A549 (cell line): ENCODE measurements at regions not wholly inside any gene's neighbourhood (a gene's known extent, or its start where the extent isn't known, plus 50 kb on each side); places are given as distances from the start of the nearest gene placed in this dataset.

Source experiments
- ATAC-seq, 2 experiments: fragments of 200-7000 bp in 1 of 2; fragments of >200 bp in 1 of 2; cut with Nextera tagmentation in 1 of 2; cut with Tn5 transposase in 1 of 2; 3 replicates each; pipeline versions ENCODE4 v1.8.0 to v1.9.1; 2018 to 2020; ENCODE audit warnings: mild to moderate bottlenecking in 1 of 2, moderate library complexity in 1 of 2
- CTCF ChIA-PET: fragments of 300-600 bp; sonication (Branson Sonifier 250); formaldehyde crosslinking; extraction: SDS; loops from one replicate; lab custom pipeline; 2021; ENCODE audit warnings: antibody characterized with exemption, inconsistent platforms; lab: Yijun Ruan, JAX
- POLR2A ChIA-PET: fragments of 350-600 bp; formaldehyde crosslinking; extraction: SDS; loops from one replicate; lab custom pipeline; 2021; ENCODE audit warnings: antibody characterized with exemption, inconsistent platforms; lab: Yijun Ruan, JAX
- DNase-seq, 2 experiments: peaks; one replicate each; pipeline versions ENCODE4 v3.0.0 to v3.0.0-alpha.2; 2011 to 2016; ENCODE audit warnings: low read depth in 1 of 2, low spot score in 1 of 2
- FAIRE-seq: peaks from 2 replicates; lab custom pipeline; 2011; peaks lifted over from hg19 to GRCh38; lab: Jason Lieb, UNC
- H3K27ac ChIP-seq, 2 experiments: fragments of >200 bp; sonication (Bioruptor Twin); formaldehyde crosslinking; 3 replicates each; pipeline ENCODE4 v1.5.1; 2016 to 2017
- H3K4me1 ChIP-seq: fragments of >200 bp; sonication (Bioruptor Twin); formaldehyde crosslinking; 3 replicates; pipeline ENCODE4 v1.6.1; 2016
- H3K4me2 ChIP-seq: fragments of >200 bp; sonication (Bioruptor Twin); formaldehyde crosslinking; 3 replicates; pipeline ENCODE4 v1.6.1; 2016
- H3K4me3 ChIP-seq: fragments of >200 bp; sonication (Bioruptor Twin); formaldehyde crosslinking; 3 replicates; pipeline ENCODE4 v1.5.1; 2016
- H3K9me3 ChIP-seq: fragments of >200 bp; sonication (Bioruptor Twin); formaldehyde crosslinking; 3 replicates; pipeline ENCODE4 v1.6.1; 2016
- CBX2 ChIP-seq: fragments of 200-600 bp; sonication (generic); IDR thresholded peaks from 2 replicates; pipeline ENCODE4 v1.6.1; 2016; ENCODE audit warnings: low read depth, mild to moderate bottlenecking, borderline replicate concordance
- CBX8 ChIP-seq: fragments of 200-600 bp; sonication (generic); IDR thresholded peaks from 2 replicates; pipeline ENCODE4 v1.6.1; 2016
- FOXS1 ChIP-seq: fragments of 250-450 bp; sonication (Bioruptor Pico); IDR thresholded peaks from 2 replicates; pipeline ENCODE4 v1.5.0; 2020; ENCODE audit warnings: mild to moderate bottlenecking, moderate library complexity
- HOXA7 ChIP-seq: fragments of 250-450 bp; sonication (Bioruptor Pico); IDR thresholded peaks from 2 replicates; pipeline ENCODE4 v1.5.0; 2020; ENCODE audit warnings: mild to moderate bottlenecking, moderate library complexity
- HOXB13 ChIP-seq: fragments of 250-450 bp; sonication (Bioruptor Pico); IDR thresholded peaks from 2 replicates; pipeline ENCODE4 v1.5.0; 2020; ENCODE audit warnings: low read depth, mild to moderate bottlenecking, moderate library complexity
- KDM1A ChIP-seq: fragments of 200-600 bp; sonication (generic); IDR thresholded peaks from 2 replicates; pipeline ENCODE4 v1.6.1; 2016; ENCODE audit warnings: low read depth, mild to moderate bottlenecking
- MAZ ChIP-seq: fragments of 150-350 bp; IDR thresholded peaks from 2 replicates; pipeline ENCODE4 v1.6.1; 2014; ENCODE audit warnings: antibody characterized with exemption, low read depth, low read length, borderline replicate concordance
- NPAS2 ChIP-seq: fragments of 250-450 bp; sonication (Bioruptor Pico); IDR thresholded peaks from 2 replicates; pipeline ENCODE4 v1.8.0; 2022; ENCODE audit warnings: mild to moderate bottlenecking, moderate library complexity, borderline replicate concordance
- PHF8 ChIP-seq: fragments of 200-600 bp; sonication (generic); IDR thresholded peaks from 2 replicates; pipeline ENCODE4 v1.6.1; 2016; ENCODE audit warnings: low read depth, mild to moderate bottlenecking, antibody characterized with exemption, moderate library complexity, borderline replicate concordance
- SMC3 ChIP-seq: fragments of >200 bp; sonication (Bioruptor Twin); formaldehyde crosslinking; IDR thresholded peaks from 3 replicates; pipeline ENCODE4 v1.6.1; 2018; ENCODE audit warnings: inconsistent platforms
- ZC3H11A ChIP-seq: fragments of 450-650 bp; IDR thresholded peaks from 2 replicates; pipeline ENCODE4 v1.6.1; 2014; ENCODE audit warnings: antibody characterized with exemption, mild to moderate bottlenecking
- ZFP36 ChIP-seq: fragments of 450-650 bp; IDR thresholded peaks from 2 replicates; pipeline ENCODE4 v1.6.1; 2014; ENCODE audit warnings: borderline replicate concordance; ENCODE audit not compliant: partially characterized antibody
- ZNF302 ChIP-seq: fragments of 250-450 bp; sonication (Bioruptor Pico); IDR thresholded peaks from 2 replicates; pipeline ENCODE4 v1.9.0; 2021; ENCODE audit warnings: inconsistent platforms, mild to moderate bottlenecking, moderate library complexity
- WGBS: methylation state at CpG from one replicate; pipeline ENCODE4 v1.1.6; 2017; ENCODE audit errors: missing lambda C conversion rate; 5-methylcytosine and 5-hydroxymethylcytosine counted together
- TF ChIP-seq, protein P1 (sequence below): fragments of >200 bp; sonication (Bioruptor Twin); formaldehyde crosslinking; IDR thresholded peaks from 3 replicates; pipeline ENCODE4 v1.6.1; 2016
- TF ChIP-seq, protein P2 (sequence below): fragments of 250-450 bp; sonication (Bioruptor Pico); IDR thresholded peaks from 2 replicates; pipeline ENCODE4 v1.5.0; 2021; ENCODE audit warnings: mild to moderate bottlenecking, moderate library complexity, borderline replicate concordance
- TF ChIP-seq, protein P3 (sequence below): fragments of 150-350 bp; IDR thresholded peaks from 2 replicates; pipeline ENCODE4 v1.6.1; 2014; ENCODE audit warnings: low read depth, mild to moderate bottlenecking, low read length
- TF ChIP-seq, protein P4 (sequence below): fragments of 250-450 bp; sonication (Bioruptor Pico); IDR thresholded peaks from 2 replicates; pipeline ENCODE4 v1.5.0; 2020; ENCODE audit warnings: low read depth, mild to moderate bottlenecking, moderate library complexity

DNA sequence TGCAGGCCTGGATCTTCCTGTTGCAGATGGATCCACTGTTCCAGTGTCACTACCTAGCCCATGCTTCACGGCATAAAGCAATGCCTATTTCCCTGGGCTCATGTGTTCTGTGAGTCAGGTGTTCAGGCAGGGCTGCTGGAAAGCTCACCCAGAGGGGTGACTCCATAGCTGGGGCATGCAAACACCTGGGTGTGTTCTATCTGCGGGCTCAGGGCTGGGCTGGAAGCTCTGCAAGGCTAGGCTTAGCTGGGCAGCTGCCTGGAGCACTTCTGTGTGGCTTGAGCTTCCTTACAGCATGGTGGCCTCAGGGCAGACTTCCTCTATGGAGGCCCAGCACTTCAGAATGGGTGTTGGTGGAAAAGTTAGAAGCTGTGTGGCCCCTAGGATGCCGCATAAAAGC, 139.9 kb downstream of the GADD45G start:
- TF ChIP-seq FOXS1 (CRISPR knock-in tag), result no peak
- TF ChIP-seq, protein P1, sequence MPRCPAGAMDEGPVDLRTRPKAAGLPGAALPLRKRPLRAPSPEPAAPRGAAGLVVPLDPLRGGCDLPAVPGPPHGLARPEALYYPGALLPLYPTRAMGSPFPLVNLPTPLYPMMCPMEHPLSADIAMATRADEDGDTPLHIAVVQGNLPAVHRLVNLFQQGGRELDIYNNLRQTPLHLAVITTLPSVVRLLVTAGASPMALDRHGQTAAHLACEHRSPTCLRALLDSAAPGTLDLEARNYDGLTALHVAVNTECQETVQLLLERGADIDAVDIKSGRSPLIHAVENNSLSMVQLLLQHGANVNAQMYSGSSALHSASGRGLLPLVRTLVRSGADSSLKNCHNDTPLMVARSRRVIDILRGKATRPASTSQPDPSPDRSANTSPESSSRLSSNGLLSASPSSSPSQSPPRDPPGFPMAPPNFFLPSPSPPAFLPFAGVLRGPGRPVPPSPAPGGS, result no peak
- TF ChIP-seq, protein P2, sequence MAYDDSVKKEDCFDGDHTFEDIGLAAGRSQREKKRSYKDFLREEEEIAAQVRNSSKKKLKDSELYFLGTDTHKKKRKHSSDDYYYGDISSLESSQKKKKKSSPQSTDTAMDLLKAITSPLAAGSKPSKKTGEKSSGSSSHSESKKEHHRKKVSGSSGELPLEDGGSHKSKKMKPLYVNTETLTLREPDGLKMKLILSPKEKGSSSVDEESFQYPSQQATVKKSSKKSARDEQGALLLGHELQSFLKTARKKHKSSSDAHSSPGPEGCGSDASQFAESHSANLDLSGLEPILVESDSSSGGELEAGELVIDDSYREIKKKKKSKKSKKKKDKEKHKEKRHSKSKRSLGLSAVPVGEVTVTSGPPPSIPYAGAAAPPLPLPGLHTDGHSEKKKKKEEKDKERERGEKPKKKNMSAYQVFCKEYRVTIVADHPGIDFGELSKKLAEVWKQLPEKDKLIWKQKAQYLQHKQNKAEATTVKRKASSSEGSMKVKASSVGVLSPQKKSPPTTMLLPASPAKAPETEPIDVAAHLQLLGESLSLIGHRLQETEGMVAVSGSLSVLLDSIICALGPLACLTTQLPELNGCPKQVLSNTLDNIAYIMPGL (CRISPR knock-in tag), result no peak
- TF ChIP-seq CBX8, result no peak
- no peak for TF ChIP-seq ZC3H11A
- TF ChIP-seq HOXA7 (CRISPR knock-in tag), result no peak
- no peak for TF ChIP-seq HOXB13 (CRISPR knock-in tag)
- TF ChIP-seq MAZ, result no peak
- TF ChIP-seq, protein P3, sequence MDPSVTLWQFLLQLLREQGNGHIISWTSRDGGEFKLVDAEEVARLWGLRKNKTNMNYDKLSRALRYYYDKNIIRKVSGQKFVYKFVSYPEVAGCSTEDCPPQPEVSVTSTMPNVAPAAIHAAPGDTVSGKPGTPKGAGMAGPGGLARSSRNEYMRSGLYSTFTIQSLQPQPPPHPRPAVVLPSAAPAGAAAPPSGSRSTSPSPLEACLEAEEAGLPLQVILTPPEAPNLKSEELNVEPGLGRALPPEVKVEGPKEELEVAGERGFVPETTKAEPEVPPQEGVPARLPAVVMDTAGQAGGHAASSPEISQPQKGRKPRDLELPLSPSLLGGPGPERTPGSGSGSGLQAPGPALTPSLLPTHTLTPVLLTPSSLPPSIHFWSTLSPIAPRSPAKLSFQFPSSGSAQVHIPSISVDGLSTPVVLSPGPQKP, result no peak
- no peak for TF ChIP-seq PHF8
- TF ChIP-seq KDM1A, result no peak
- no peak for TF ChIP-seq SMC3
- H3K4me3 ChIP-seq, result no peak overlapping the region
- no peaks in the 10 kb centered on the region; the same call in 2 of the 3 replicates for H3K9me3 ChIP-seq
- FAIRE-seq (no peak), ATAC-seq (no peak), DNase-seq (no peak)
- H3K4me1 ChIP-seq, result no peaks in the 10 kb centered on the region
- ChIA-PET CTCF (interaction anchor here (0.9 to 1.9 kb wide), 3 partner anchors 10 to 142 kb away, joined by 3 to 4 read pairs (median 3); no protein-coding TSS in a partner anchor), POLR2A (no interaction called here)
- no peak overlapping the region for H3K4me2 ChIP-seq
- no peak overlapping the region for H3K27ac ChIP-seq
- WGBS, result 43% methylated on average over 2 of the region's 3 CpGs

DNA sequence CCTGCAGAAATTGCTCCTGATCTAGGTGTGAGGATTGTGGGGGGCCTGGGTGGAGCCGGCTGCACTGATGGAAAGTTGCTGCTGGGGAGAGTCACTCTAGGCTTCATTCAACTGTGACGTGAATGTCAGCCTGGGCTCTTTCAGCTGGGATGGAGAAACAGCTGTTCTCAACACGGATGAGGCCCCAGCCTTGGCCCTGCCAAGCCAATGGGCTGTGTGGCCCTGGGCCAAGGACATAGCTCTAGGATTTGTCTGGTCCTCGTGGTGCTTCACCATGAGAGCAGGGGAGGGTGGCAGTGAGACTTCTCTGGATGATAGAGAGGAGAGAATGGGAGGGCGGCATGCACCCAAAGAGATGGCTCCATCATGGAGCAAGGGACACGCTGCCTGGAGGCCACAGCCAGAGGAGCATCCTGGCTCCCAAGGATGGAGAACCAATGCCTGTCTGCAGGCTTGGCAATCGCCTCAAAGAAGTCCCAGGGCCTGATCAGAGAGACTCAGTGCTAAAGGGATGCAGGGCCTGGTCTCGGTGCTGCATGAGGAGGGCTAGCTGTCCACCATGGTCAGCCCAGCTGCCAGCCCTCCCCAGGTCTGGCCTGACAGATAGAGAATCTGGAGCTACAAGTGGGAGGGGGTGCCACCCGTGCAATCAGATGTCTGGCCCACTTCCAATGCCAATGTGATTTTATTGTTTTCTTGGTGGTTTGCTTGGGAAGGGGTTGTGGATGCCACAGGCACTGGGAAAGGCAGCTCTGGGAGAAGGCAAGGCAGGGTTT, 141.0 kb downstream of the GADD45G start:
- TF ChIP-seq ZNF302 (CRISPR knock-in tag), result no peak
- no peak for TF ChIP-seq CBX2
- TF ChIP-seq, protein P4, sequence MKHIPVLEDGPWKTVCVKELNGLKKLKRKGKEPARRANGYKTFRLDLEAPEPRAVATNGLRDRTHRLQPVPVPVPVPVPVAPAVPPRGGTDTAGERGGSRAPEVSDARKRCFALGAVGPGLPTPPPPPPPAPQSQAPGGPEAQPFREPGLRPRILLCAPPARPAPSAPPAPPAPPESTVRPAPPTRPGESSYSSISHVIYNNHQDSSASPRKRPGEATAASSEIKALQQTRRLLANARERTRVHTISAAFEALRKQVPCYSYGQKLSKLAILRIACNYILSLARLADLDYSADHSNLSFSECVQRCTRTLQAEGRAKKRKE, result no peak
- TF ChIP-seq ZFP36, result no peak
- no peak for TF ChIP-seq NPAS2 (CRISPR knock-in tag)
- H3K4me3 ChIP-seq, result no peak overlapping the region
- H3K4me1 ChIP-seq, result no peaks in the 10 kb centered on the region
- no peak for FAIRE-seq
- no peak overlapping the region for H3K27ac ChIP-seq
- WGBS, result 30% methylated on average over 4 of the region's 9 CpGs
- no peak for DNase-seq
- no peak for ATAC-seq
- no peaks in the 10 kb centered on the region; the same call in 2 of the 3 replicates for H3K9me3 ChIP-seq
- ChIA-PET POLR2A (no interaction called here), CTCF (interaction anchor here (1.9 kb wide), 1 partner anchor 11 kb away, joined by 4 read pairs; no protein-coding TSS in a partner anchor)
- H3K4me2 ChIP-seq, result no peak overlapping the region
